HG03565 (cell line): ENCODE measurements at regions not wholly inside any gene's neighbourhood (a gene's known extent, or its start where the extent isn't known, plus 50 kb on each side); places are given as distances from the start of the nearest gene placed in this dataset.
"Not testable (repeated sequence)": the region's sequence is repeated elsewhere in the genome, so short reads cannot be mapped to it uniquely, and the experiment has no call there.

Experiments
- ATAC-seq: cut with Tn5 transposase; IDR thresholded peaks from one replicate; pipeline ENCODE4 v1.9.1; 2021; ENCODE audit warnings: mild to moderate bottlenecking, moderate library complexity; ENCODE audit not compliant: unreplicated experiment

DNA sequence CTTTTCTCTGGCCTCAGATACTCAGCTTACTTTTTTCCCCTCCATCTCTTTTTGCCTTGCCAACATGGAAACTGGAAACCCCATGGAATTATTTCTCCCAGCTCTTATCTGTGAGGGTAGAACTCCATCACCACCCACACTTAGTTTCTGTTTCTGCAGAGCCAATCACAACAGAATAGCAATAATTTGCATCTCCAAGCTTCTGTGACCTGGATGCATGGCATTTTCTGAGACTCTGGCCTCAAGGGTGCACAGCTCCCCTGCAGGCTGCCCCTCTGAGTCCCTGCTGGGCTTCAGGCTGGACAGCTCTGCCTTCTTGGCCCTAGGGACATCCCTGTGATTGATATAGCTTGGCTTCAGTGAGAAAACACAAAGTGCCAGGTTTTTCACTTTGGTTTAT, 316.5 kb upstream of the FZD8 start:
- not testable (repeated sequence) for ATAC-seq

DNA sequence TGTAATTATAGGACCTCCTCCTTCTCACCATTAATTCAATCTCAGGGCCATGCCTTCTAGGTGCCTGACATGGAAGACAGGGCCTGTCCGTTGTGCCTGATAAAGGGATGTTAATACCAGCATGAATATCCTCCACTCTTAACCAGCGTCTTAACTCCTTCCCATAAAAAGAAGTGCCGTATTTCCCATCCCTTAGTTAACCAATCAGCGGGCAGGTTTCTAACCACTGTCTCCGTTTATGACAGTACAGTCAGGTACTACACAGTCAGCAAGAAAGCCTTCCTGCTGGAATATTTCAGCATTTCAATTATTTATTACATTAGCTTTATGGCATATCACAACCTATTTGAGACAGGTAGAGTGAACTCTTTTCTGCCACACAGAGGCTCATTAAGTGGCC, 308.6 kb upstream of the FZD8 start:
- no peak for ATAC-seq

DNA sequence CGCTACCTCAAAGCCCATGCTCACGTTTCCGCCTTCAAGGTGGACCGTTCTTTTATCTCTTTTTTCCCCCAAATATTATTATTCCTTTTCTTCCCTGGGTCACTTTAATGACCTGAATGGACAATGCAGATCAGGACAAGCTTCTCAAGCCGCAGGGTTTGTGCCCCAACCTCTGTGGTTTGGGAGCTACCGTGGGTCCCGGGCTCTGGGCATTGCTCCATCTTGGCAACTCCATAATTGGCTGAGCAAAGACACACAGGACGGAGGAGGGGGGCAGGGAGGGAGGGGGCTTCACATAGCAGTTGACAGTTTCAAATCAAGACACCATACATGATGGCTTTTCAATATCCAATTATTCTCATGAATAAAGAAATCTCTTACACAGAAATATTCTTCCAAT, 308.1 kb upstream of the FZD8 start:
- no peak for ATAC-seq

DNA sequence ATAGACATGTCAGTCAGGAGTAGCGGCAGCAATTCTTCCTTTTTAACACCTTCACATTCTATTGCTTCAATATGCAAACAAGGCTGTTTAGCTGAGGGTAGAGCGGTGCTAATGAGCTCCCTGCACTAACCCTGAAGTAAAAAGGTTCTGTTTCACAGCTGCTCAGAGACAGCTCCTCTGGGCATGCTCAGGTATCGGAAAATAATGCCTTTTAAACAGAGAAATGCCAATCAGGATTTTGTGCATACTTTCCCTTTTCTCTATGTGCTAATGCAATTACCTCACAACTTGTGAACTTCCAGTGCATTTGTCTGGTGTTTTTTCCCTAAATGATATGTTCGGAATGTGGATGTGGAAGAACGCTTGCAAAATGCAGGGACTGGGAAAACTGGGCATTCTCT, 307.7 kb upstream of the FZD8 start:
- no peak for ATAC-seq

DNA sequence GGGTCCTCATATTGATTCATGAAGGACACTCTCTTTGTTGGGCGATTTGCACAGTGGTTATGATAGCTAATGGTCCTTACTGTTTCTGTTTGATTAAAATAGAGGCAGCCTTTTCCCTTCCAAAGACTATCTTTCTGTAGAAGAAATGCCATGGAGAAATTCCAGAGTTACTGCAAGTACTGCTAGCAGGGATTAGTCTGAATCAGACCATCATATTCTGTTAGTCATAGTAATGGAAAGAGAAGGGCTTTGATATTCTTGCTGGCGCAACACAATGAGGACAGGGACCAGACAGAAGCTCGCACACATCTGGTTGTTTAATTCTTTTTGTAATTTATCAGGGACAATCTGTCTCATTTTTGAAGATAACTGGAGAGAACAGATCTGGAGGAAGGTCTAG, 304.5 kb upstream of the FZD8 start:
- ATAC-seq = no peak

DNA sequence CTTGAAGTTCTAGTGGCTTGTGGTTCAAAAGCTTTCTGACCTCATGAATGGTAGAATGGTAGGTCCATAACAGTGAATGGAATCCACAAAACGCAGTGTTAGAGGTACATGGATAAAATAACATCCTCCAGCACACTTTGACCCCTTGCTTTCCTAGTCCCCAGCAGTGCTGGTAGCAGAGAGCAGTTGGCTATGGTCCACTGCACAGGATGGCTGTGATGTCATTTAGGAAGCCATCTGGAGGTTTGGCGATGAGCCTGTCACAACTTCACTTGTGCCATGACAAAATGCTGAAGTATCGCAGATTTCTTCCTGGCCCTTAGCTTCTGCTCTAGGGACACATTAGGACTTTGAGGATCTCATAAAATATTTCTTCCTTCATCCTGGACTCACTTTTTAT, 300.0 kb upstream of the FZD8 start:
- ATAC-seq = no peak

DNA sequence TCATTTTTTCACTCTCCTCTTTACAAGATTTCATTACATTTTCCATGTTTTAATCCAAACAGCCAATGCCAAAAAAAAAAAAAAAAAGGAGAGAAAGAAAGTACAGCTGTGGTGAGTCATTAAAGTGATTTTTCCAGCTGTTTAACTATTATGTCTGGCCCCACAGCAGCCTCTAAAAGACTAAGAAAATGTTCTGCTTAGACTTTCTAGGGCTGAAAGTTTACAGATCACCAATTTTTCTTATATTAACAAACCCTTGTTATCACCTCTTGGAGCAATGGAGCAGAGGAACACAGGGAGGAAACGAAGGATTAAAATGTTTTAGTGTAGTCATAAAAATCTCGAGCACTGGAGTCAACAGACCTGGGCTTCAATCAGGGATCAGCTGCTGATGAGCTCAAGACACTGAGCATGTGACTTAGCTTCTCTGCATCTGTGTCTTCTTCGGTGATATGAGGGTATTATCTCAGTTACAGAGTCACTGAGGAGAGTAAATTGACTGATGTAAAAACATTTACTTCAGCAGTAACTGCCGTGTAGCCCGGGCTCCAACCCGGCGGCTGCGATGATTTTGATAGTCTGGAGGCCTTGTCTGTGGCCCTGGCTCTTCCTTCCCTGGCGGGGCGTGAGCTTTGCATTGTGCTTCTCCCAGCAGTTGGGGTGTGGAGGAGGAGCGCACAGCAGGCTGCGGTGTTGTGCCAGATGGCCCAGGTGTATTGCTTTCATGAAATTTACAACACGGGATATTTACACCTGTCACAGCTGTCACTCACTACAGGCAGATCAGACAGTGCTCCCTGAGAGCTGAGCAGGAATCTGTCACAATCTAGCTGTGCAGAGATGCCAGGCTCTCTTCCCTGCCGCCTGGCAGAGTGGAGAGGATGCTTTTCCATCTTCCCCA, 298.3 kb upstream of the FZD8 start:
- no peak for ATAC-seq

DNA sequence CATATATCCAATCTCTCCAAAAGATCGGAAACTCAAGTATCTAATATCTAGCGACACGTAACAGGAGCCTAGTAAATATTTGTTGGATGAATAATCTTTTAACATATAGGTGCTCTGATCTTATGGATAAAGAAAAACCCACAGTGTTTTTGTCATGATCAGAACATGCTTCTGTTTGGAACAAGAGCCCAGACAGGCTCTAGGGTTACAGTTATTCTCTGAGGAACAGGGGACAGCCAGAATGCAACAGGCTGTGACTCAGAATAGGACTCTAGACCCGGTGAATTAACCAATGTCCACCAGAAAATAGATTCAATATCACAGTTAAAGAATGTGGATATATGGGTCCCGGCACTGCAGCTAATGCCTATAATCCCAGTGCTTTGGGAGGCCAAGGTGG, 296.1 kb upstream of the FZD8 start:
- ATAC-seq = no peak

DNA sequence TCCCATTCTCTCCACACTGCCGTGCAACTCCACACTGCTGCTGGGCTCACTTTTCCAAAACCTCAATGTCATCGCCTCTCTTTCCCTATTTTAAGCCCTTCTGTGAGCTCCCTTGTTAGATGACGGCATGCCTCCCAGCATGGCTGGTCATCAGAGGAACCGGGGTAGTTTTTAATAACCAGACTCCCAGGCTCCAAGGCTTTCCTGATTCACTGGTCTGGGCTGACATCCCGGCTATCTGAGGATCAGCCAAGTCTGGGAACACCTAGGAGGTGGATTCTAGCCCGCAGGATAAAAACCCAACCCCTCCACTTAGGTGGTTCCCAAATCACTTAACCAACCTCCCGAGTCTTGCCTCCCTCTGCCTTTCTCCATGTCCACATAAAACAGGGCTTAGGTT, 295.4 kb upstream of the FZD8 start:
- no peak for ATAC-seq

DNA sequence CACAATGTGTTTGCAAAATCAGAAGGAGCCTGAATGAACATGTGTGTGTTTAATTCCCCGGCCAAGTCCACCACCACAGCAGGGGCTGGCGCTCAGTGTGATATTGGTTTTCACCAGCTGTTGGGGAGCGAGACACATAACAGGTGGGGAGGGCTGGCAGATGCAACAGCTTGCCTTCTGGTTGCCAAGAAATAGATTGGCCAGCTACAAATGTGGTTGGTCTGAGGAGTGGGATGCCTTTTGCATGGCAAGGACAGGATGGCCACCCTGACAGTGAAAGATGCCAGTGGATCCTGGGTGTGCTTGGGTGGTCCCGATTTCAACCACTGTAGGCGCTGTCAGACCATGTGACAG, 292.5 kb upstream of the FZD8 start:
- no peak for ATAC-seq

DNA sequence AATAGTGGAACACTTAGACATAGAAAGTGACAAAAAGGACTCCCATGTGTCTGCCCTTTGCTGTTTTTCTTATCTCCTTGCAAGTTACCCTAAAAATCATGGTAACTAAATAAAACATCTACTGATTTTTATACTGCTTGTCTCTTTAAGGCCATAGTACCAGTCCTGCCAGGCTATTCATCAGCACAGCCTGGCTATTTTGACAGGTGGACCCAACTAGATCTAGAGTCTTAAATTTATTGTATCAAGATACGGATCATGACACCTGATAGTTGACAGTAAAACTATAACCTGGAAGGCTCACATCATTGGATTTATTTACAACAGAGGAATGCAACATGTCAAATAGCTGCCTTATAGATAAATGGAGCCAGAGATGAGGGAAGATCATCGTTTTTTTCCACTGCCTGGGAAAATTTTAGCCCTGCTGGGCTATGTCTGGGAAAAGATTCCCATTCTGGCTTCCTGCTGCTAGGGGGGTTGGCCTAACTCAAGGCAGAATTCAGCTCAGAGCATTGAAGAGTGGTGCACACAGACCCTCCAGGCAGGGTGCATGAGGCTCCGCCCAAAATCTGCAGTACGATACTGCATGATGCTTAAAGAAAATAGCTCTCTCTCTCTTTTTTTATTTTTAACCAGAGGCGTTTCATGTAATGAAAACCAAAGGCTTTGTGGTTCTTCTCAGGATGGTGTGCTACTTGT, 292.0 kb upstream of the FZD8 start:
- ATAC-seq = no peak

DNA sequence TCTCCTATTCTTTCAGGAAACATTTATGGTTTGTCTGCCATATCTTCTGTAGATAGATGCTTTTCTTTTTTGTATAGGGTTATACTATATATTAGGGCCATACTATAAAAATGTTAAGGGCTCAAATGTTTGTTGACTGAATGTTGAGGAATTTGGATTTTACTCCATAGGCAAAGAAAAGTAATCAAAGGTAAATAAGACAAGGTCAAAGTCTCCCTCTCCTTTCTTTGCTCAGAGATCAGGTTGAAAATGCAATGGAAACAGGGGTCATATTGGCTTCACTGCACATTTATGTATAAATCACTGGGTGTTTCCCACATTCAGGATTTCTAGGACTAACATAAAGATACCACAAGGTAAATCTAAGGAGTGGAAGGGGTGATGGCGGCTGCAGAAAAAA, 291.4 kb upstream of the FZD8 start:
- ATAC-seq = no peak

DNA sequence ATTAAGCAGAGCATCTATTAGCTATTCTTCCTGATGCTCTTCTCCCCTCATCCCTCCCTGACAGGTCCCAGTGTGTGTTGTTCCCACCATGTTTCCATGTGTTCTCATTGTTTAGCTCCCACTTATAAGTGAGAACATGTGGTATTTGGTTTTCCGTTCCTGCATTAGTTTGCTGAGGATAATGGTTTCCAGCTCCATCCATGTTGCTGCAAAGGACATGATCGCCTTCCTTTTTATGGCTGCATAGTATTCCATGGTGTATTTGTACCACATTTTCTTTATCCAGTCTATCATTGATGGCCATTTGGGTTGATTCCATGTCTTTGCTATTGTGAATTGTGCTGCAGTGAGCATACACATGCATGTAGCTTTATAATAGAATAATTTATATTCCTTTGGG, 287.9 kb upstream of the FZD8 start:
- ATAC-seq = not testable (repeated sequence)

DNA sequence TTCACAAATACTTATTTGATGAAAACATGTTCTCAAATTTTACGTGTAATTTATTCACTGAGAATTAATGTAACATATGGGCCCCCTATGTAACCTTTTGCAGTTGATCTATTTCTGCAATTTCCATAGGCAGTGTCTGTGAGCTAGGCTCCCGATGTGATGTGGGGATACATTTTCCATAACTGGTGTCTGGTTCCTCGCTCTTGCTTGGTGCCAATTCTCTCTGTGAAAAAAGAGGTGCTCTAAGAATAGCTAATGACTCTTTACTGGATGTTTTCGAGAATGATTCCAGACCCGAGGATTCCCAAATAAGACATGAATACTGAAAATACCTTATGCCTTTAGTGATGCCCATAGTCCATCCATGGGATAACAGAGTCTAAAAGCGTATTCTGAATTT, 286.7 kb upstream of the FZD8 start:
- ATAC-seq = no peak

DNA sequence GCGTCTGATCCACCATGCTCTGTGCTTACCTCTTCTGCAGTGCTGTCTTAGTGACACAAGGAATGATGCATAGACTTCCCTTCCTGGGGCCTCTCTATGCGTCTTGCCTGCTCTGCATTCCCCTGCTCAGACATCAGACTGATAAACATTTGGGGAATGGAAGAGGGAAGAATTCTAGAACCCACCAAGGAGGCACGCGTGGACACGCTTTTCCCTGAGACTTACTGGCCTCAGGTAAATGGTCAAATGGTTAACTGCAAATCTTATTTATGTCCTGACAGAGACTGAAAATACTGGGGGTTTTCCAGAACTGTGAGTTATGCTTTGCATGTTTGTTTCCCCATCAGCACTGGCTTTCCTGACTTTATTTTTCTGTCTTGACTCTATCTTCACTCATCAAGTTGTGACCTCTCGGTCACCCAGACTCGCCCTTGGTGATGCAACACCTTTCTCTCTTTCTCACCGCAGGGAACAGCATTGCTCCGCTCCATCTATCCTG, 285.9 kb upstream of the FZD8 start:
- ATAC-seq = no peak

DNA sequence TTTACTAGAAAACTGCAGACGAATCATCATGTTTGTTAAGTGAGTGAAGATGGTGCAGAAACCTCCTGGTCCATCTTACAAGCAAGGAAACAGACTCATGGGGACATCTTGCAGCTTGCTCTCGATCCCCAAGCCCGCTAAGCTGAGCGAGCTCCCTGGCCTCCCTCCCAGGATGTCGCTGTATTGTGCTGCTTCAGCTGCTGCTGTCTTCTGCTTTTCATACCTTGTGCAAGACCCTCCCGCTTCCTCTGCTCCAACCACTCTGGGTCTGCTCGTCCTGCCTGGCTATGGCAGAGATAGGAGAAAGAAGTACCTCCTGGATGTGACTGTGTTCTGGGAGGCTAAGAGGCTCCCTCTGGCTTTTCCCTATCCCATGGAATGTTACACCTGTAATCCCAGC, 285.2 kb upstream of the FZD8 start:
- ATAC-seq = no peak

DNA sequence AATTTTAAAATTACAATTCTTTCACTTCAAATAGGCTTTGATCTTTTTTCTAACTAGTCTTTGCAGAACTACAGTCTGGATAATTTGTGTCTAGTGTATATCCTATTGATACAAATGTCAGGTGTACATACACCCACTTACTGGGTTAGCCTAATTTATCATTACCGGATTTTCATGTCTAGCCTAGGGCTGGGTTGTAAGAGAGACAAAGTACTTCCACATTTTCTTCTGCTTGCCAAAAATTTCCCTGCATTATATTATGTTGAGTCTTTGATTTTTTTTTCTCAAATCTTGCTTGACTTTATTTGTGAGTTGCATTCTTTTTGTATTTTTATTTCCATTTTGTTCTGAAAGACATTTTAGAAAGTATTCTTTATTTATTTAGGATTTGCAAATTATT, 284.8 kb upstream of the FZD8 start:
- ATAC-seq = no peak

DNA sequence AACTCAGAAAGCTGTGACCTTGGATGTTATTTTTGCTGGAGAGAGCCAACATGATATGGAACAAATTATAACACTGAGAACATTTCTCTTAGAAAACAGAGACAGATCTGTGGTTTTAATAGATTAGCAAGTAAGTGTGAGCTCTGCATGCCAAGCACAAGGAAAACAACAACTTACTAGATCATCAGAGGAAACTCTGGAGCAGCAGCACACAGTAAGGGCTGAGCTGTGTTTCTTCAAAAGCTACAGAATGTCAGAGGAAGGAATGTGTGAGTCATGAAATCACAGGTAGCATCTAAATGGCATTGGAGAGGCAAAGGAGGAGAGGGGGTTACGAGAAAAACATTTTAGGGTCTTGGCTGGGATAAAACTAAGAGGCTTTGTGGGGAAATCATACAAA, 283.4 kb upstream of the FZD8 start:
- ATAC-seq = no peak

DNA sequence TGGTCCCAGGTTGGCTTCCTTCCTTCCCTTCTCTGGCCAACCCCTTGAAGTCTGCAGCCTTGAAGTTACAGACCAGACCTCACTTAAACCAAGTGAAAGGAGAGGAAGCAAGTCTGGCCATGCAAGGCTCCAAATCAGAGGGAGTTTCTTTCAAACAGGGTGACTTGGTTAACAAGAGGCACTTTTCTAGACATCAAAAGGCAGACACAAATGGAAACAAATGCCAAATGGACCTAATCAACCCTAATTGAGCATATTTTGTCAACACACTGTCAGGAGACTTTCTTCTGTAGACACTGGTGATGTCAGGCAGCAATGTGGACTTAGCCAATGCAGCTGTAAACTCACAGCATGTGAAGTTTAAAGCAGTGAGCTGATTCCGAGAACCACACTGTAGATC, 282.7 kb upstream of the FZD8 start:
- no peak for ATAC-seq

DNA sequence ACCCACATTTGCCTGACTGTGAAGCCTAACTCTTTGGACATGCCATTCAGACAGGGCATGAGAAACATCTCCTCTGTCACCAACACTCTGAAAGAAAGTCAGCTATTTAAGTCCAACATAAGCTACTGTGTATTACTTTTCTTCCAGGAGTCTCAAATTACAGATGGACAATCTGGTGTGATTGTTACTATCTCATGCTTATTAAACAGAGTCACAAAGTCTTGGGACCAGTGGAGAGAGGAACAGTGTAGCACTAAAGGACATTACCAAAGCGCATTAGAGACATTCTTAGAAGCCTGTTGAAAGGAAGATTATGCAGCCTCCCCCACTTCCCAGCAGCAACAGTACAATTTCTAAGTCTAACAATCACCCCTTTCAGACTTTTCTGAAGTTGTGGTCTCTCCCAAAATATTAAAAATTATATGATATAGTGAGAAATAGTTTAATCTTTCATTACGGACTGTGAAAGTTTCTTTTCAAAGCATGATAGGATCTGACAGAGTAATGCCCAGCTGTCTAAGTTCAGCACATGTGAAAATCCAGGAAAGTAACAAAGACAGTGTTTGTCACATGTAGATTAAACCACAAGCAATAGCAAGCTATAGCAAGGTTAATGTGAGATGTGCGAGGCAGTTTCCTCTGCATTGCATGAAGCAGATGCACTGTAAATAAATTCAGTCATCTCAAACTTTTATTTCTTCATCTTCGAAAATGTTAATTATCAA, 280.9 kb upstream of the FZD8 start:
- ATAC-seq = no peak

DNA sequence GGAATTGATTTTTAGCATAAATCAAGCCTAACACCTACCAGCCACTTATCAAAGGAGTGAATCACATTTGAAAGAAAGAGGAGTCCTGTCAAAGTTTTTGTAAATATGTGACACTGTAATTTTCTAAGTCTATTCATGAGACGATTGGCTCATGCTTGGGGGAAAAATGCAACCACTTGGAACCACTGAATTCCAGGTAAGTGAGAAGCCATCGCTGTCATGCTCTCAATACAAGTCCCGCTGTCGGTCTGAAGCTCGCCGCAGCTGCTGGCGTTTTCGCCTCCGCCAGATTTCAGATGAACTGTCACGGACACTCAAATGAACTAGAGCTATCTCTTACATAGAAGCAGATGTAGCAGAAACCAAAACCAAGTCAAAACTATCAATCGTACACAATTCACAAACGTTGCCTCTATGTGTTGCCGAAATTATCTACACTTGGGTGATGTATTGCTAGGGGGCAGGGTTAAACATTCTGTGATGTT, 279.8 kb upstream of the FZD8 start:
- ATAC-seq = no peak

DNA sequence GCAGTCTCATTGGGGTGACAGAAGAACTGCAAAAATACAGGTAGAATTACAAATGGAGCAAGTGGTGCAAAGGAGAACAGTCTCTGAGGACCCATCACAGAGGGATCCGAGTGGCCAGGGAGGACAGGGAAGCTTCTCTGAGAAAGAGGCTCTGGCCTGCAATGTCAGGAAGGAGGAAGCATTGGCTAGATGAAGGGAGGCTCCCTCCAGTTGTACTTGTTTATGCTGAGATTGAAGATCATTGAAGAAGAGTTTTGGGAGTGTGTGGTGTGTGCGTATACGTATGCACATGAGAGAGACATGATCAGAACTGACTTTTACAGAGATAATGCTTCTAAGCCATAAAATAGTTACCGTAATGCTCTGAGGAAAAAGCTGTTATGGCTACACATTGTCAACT, 274.7 kb upstream of the FZD8 start:
- ATAC-seq = no peak
